CD14-positive monocyte (primary cell): ENCODE measurements at regions not wholly inside any gene's neighbourhood (a gene's known extent, or its start where the extent isn't known, plus 50 kb on each side); places are given as distances from the start of the nearest gene placed in this dataset.

Experiments
- DNase-seq, 3 donors: peaks; one replicate each; pipeline ENCODE4 v3.0.0-alpha.2; 2011 to 2022
- H2AFZ ChIP-seq: 2 replicates; pipeline ENCODE4 v1.6.0; 2012; ENCODE audit warnings: mild to moderate bottlenecking, low read depth, low read length, inconsistent platforms; ENCODE audit not compliant: insufficient read depth, poor library complexity, severe bottlenecking
- H3K27ac ChIP-seq, 2 donors: 1 replicate in 1 of 2; 2 replicates in 1 of 2; pipeline ENCODE4 v1.5.1; 2012 to 2013; ENCODE audit warnings: low read length in 2 of 2, control low read depth in 1 of 2, inconsistent platforms in 1 of 2, low read depth in 1 of 2, mild to moderate bottlenecking in 1 of 2
- H3K27me3 ChIP-seq, 2 donors: one replicate each; pipeline versions ENCODE4 v1.6.0 to v1.6.1; 2011 to 2013; ENCODE audit warnings: low read length in 2 of 2; ENCODE audit not compliant: control insufficient read depth in 2 of 2, insufficient read depth in 2 of 2
- H3K36me3 ChIP-seq, 2 donors: replicated peaks in 1 of 2; 1 replicate in 1 of 2; 2 replicates in 1 of 2; pipeline versions ENCODE4 v1.5.1 to v1.6.1; 2012 to 2013; ENCODE audit warnings: low read length in 2 of 2, control low read depth in 1 of 2, inconsistent platforms in 1 of 2, mild to moderate bottlenecking in 1 of 2; ENCODE audit not compliant: insufficient read depth in 2 of 2, control insufficient read depth in 1 of 2
- H3K4me1 ChIP-seq, 2 donors: 1 replicate in 1 of 2; 2 replicates in 1 of 2; pipeline versions ENCODE4 v1.5.1 to v1.6.1; 2012 to 2013; ENCODE audit warnings: low read length in 2 of 2, control low read depth in 1 of 2, inconsistent platforms in 1 of 2, mild to moderate bottlenecking in 1 of 2, moderate library complexity in 1 of 2; ENCODE audit not compliant: insufficient read depth in 2 of 2, control insufficient read depth in 1 of 2
- H3K4me2 ChIP-seq: replicated peaks from 2 replicates; pipeline ENCODE3; 2012; ENCODE audit warnings: low read length, moderate library complexity, mild to moderate bottlenecking; ENCODE audit not compliant: poor library complexity, severe bottlenecking; ENCODE audit errors: extremely low read depth
- H3K4me3 ChIP-seq, 3 experiments: fragments of 200-600 bp in 1 of 3; sonication (generic) in 1 of 3; replicated peaks in 1 of 3; 1 replicate in 2 of 3; 2 replicates in 1 of 3; pipeline ENCODE4 v1.5.1; 2011 to 2013; ENCODE audit warnings: low read length in 3 of 3, mild to moderate bottlenecking in 3 of 3, control low read depth in 2 of 3, low read depth in 2 of 3, inconsistent platforms in 1 of 3, moderate library complexity in 1 of 3
- H3K79me2 ChIP-seq: 2 replicates; pipeline ENCODE4 v1.6.0; 2012; ENCODE audit warnings: mild to moderate bottlenecking, control low read depth, inconsistent platforms, low read length, moderate library complexity; ENCODE audit not compliant: insufficient read depth
- H3K9ac ChIP-seq: 2 replicates; pipeline ENCODE4 v1.6.0; 2017; ENCODE audit warnings: low read length, mild to moderate bottlenecking; ENCODE audit not compliant: insufficient read depth, poor library complexity, severe bottlenecking
- H3K9me3 ChIP-seq, 2 donors: replicated peaks in 1 of 2; 1 replicate in 1 of 2; 2 replicates in 1 of 2; pipeline versions ENCODE4 v1.5.1 to v1.6.1; 2012 to 2013; ENCODE audit warnings: low read length in 2 of 2, control low read depth in 1 of 2; ENCODE audit not compliant: control insufficient read depth in 1 of 2, insufficient read depth in 1 of 2
- H4K20me1 ChIP-seq: 2 replicates; pipeline ENCODE4 v1.6.0; 2012; ENCODE audit warnings: mild to moderate bottlenecking, low read length, control low read depth, moderate library complexity; ENCODE audit not compliant: insufficient read depth
- H3K27ac Mint-ChIP-seq, 7 donors: one replicate each; pipeline ENCODE4 v1.8.0; 2020; ENCODE audit warnings: mild to moderate bottlenecking in 7 of 7, mixed read lengths in 7 of 7, moderate library complexity in 6 of 7, inconsistent platforms in 2 of 7
- H3K27me3 Mint-ChIP-seq, 3 donors: one replicate each; pipeline ENCODE4 v1.8.0; 2021 to 2022; ENCODE audit warnings: low read depth in 3 of 3, mild to moderate bottlenecking in 3 of 3, mixed read lengths in 3 of 3, moderate library complexity in 3 of 3, inconsistent platforms in 1 of 3
- H3K36me3 Mint-ChIP-seq, 2 donors: one replicate each; pipeline ENCODE4 v1.8.0; 2020; ENCODE audit warnings: mixed read lengths in 2 of 2, inconsistent platforms in 1 of 2, mild to moderate bottlenecking in 1 of 2
- H3K4me1 Mint-ChIP-seq: one replicate; pipeline ENCODE4 v1.8.0; 2020; ENCODE audit warnings: mild to moderate bottlenecking, mixed read lengths
- H3K4me3 Mint-ChIP-seq, 2 donors: one replicate each; pipeline ENCODE4 v1.8.0; 2020; ENCODE audit warnings: mild to moderate bottlenecking in 2 of 2, mixed read lengths in 2 of 2, moderate library complexity in 1 of 2
- H3K9me3 Mint-ChIP-seq, 7 donors: one replicate each; pipeline ENCODE4 v1.8.0; 2020 to 2022; ENCODE audit warnings: mixed read lengths in 7 of 7, mild to moderate bottlenecking in 6 of 7, moderate library complexity in 6 of 7, inconsistent platforms in 2 of 7
- CTCF ChIP-seq: fragments of 200-600 bp; IDR thresholded peaks from one replicate; pipeline ENCODE4 v1.8.0; 2022; ENCODE audit warnings: antibody characterized with exemption, mild to moderate bottlenecking
- WGBS: methylation state at CpG from one replicate; pipeline ENCODE4 v1.1.5; 2013; ENCODE audit warnings: missing lambda C conversion rate; ENCODE audit not compliant: insufficient coverage; 5-methylcytosine and 5-hydroxymethylcytosine counted together
- intact Hi-C, 2 donors: fragments of 100-400 bp; cut with micrococcal nuclease; formaldehyde crosslinking; loops; one replicate each; pipeline versions ENCODE4 v1.15.0 to v1.15.1; 2023

- H3K27ac ChIP-seq, result no peak overlapping the region
- whole genome bisulfite sequencing, result 98% methylated on average over 4 of the region's 9 CpGs
Measured at GRCh38 chr18:34083910-34084535, 140.7 kb downstream of the NOL4 start.

GRCh38 chr18:34077599-34077998 is 147.1 kb downstream of the NOL4 start:
- no peak overlapping the region for H2AFZ ChIP-seq
- H3K9me3 ChIP-seq, result no peaks in the 10 kb centered on the region
- peaks cover 0 to 2% (median 0%) of the 10 kb centered on the region in 3 donors for H3K27me3 Mint-ChIP-seq
- no peak overlapping the region for H3K4me3 ChIP-seq
- no peaks in the 10 kb centered on the region for H3K36me3 Mint-ChIP-seq
- H3K27ac ChIP-seq, result no peak overlapping the region
- H3K4me2 ChIP-seq, result no peak overlapping the region
- H3K36me3 ChIP-seq, result no peaks in the 10 kb centered on the region
- H3K4me3 Mint-ChIP-seq, result no peak overlapping the region
- no peaks in the 10 kb centered on the region for H3K79me2 ChIP-seq
- H3K4me1 ChIP-seq, result no peaks in the 10 kb centered on the region
- DNase-seq, result no peak
- H3K27ac Mint-ChIP-seq, result no peak overlapping the region
- peaks cover 0 to 2% (median 0%) of the 10 kb centered on the region in 7 donors for H3K9me3 Mint-ChIP-seq
- TF ChIP-seq CTCF, result no peak
- intact Hi-C loops, result no loop called here
- H3K9ac ChIP-seq, result no peak overlapping the region
- no peaks in the 10 kb centered on the region for H3K27me3 ChIP-seq
- H3K4me1 Mint-ChIP-seq, result no peaks in the 10 kb centered on the region
- H4K20me1 ChIP-seq, result no peaks in the 10 kb centered on the region

More at GRCh38 chr18:34083910-34084535, 140.7 kb downstream of the NOL4 start:
- Histone ChIP-seq H3K4me1 (no peaks in the 10 kb centered on the region), H3K27me3 (no peaks in the 10 kb centered on the region), H3K4me2 (no peak overlapping the region), H4K20me1 (no peaks in the 10 kb centered on the region), H2AFZ (no peak overlapping the region), H3K79me2 (no peaks in the 10 kb centered on the region), H3K9ac (no peak overlapping the region), H3K9me3 (peaks cover 0 to 4% of the 10 kb centered on the region in 2 donors), H3K4me3 (no peak overlapping the region), H3K36me3 (no peaks in the 10 kb centered on the region)
- H3K27ac Mint-ChIP-seq, result no peak overlapping the region
- peaks cover 0 to 2% (median 0%) of the 10 kb centered on the region in 7 donors for H3K9me3 Mint-ChIP-seq
- no peak overlapping the region for H3K4me3 Mint-ChIP-seq
- TF ChIP-seq CTCF, result no peak
- intact Hi-C loops, result no loop called here
- no peaks in the 10 kb centered on the region for H3K36me3 Mint-ChIP-seq
- H3K4me1 Mint-ChIP-seq, result no peaks in the 10 kb centered on the region
- H3K27me3 Mint-ChIP-seq, result peaks cover 0 to 2% (median 0%) of the 10 kb centered on the region in 3 donors
- no peak for DNase-seq
